ENCODE measurements at regions not wholly inside any gene's neighbourhood (a gene's known extent, or its start where the extent isn't known, plus 50 kb on each side); places are given as distances from the start of the nearest gene placed in this dataset.

DNA sequence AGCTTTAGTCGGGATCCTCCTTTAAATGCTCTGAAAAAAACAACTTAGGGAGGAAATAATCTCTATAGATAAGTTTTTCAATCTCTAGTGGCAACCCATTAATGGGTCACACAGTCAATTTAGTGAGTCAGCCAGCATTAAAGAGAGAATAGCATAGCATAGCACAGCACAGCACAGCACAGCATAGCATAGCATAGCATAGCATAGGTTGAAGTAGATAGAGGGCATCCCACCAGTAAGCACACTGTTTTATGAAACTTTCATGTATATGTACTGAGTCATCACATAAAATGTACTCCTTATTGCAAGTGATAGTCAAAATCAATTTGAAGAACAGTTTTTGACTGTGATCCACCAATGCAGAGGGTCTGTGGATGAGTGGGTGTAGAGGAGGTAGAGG is 522.9 kb downstream of the CCDC171 start:
- BruUV-seq (replicated peaks), result no TSS peak
- intact Hi-C loops (cut with micrococcal nuclease; ENCODE audit: unreplicated experiment), result no loop called here
- Mint-ChIP-seq H3K4me1 (ENCODE audit: low read depth, unreplicated experiment) (no peaks in the 10 kb centered on the region), H3K27ac (ENCODE audit: unreplicated experiment) (no peak overlapping the region), H3K27me3 (ENCODE audit: insufficient read depth, unreplicated experiment) (no peaks in the 10 kb centered on the region), H3K9me3 (ENCODE audit: unreplicated experiment) (no peaks in the 10 kb centered on the region), H3K4me3 (ENCODE audit: unreplicated experiment) (no peak overlapping the region), H3K36me3 (ENCODE audit: insufficient read depth, unreplicated experiment) (no peaks in the 10 kb centered on the region)
- ChIA-PET POLR2A (no interaction called here), CTCF (no interaction called here)
- H3K4me1 ChIP-seq, result no peaks in the 10 kb centered on the region
- H3K36me3 ChIP-seq (ENCODE audit: control insufficient read depth, insufficient read depth, low read length), result no peaks in the 10 kb centered on the region
- H3K27me3 ChIP-seq (replicated peaks; ENCODE audit: control insufficient read depth, insufficient read depth, low read length), result no peaks in the 10 kb centered on the region
- TF ChIP-seq, protein P1, sequence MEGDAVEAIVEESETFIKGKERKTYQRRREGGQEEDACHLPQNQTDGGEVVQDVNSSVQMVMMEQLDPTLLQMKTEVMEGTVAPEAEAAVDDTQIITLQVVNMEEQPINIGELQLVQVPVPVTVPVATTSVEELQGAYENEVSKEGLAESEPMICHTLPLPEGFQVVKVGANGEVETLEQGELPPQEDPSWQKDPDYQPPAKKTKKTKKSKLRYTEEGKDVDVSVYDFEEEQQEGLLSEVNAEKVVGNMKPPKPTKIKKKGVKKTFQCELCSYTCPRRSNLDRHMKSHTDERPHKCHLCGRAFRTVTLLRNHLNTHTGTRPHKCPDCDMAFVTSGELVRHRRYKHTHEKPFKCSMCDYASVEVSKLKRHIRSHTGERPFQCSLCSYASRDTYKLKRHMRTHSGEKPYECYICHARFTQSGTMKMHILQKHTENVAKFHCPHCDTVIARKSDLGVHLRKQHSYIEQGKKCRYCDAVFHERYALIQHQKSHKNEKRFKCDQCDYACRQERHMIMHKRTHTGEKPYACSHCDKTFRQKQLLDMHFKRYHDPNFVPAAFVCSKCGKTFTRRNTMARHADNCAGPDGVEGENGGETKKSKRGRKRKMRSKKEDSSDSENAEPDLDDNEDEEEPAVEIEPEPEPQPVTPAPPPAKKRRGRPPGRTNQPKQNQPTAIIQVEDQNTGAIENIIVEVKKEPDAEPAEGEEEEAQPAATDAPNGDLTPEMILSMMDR (IDR thresholded peaks at IDR 0.05; ENCODE audit: insufficient read depth in 1 of 2, low read depth in 1 of 2, low read length in 1 of 2, severe bottlenecking in 1 of 2, unreplicated experiment in 1 of 2), result no peak
- H3K4me3 ChIP-seq (ENCODE audit: low read depth, low read length), result no peak overlapping the region
- no peak for DNase-seq
- no peaks in the 10 kb centered on the region for H3K9me3 ChIP-seq

DNA sequence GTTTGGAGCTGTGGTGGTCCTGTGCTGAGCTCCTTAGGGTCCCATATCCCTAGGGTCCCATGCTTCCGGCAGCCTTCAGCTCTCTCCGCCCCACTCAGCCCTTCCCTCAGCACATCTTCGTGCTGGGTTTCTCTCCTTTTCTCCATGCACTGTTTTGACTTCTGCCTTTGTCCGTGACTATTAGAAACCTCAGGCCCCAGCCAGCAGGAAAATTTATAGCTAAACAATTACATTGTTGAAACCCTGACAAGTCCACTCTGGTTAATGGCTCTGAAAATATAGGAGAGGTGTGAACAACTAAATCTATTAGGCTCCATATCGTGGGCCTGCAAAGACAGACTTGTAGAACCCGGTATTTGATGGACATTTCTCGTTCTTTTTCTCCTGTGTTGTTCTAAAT is 523.7 kb downstream of the CCDC171 start:
- POLR2A ChIA-PET, result no interaction called here
- Histone ChIP-seq H3K9me3 (no peaks in the 10 kb centered on the region), H3K4me3 (ENCODE audit: low read depth, low read length) (no peak overlapping the region), H3K27me3 (replicated peaks; ENCODE audit: control insufficient read depth, insufficient read depth, low read length) (no peaks in the 10 kb centered on the region), H3K36me3 (ENCODE audit: control insufficient read depth, insufficient read depth, low read length) (no peaks in the 10 kb centered on the region), H3K4me1 (no peaks in the 10 kb centered on the region)
- no peaks in the 10 kb centered on the region for H3K27me3 Mint-ChIP-seq (ENCODE audit: insufficient read depth, unreplicated experiment)
- no peaks in the 10 kb centered on the region for H3K9me3 Mint-ChIP-seq (ENCODE audit: unreplicated experiment)
- no peak overlapping the region for H3K27ac Mint-ChIP-seq (ENCODE audit: unreplicated experiment)
- H3K4me1 Mint-ChIP-seq (ENCODE audit: low read depth, unreplicated experiment), result no peaks in the 10 kb centered on the region
- DNase-seq, result no peak
- intact Hi-C loops (cut with micrococcal nuclease; ENCODE audit: unreplicated experiment), result no loop called here
- no TSS peak for BruUV-seq (replicated peaks)
- TF ChIP-seq, protein P1 (IDR thresholded peaks at IDR 0.05; ENCODE audit: insufficient read depth in 1 of 2, low read depth in 1 of 2, low read length in 1 of 2, severe bottlenecking in 1 of 2, unreplicated experiment in 1 of 2), result no peak
- CTCF ChIA-PET, result no interaction called here
- H3K4me3 Mint-ChIP-seq (ENCODE audit: unreplicated experiment), result no peak overlapping the region
- H3K36me3 Mint-ChIP-seq (ENCODE audit: insufficient read depth, unreplicated experiment), result no peaks in the 10 kb centered on the region

DNA sequence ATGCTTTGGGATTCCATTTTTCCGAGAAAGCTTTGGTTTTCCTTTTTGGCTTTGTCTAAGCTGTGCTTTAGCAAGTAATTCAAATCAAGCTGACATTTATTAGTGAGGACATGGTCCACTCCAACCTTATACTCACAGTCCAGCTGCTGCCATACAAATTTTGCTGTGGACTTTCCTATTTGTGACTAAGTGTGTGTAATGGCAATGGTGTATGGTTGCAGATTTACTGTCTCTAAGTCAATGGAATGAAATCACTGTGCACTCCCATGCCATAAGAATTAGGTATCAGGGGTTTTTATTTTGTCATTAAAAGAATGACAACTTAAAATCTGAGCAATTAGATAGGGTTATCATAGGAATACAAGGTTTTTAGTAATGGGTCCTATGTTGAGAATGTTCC is 530.0 kb downstream of the CCDC171 start:
- DNase-seq, result no peak
- no peaks in the 10 kb centered on the region for H3K36me3 Mint-ChIP-seq (ENCODE audit: insufficient read depth, unreplicated experiment)
- peaks cover 3% of the 10 kb centered on the region for H3K27me3 Mint-ChIP-seq (ENCODE audit: insufficient read depth, unreplicated experiment)
- Histone ChIP-seq H3K4me3 (ENCODE audit: low read depth, low read length) (no peak overlapping the region), H3K27me3 (replicated peaks; ENCODE audit: control insufficient read depth, insufficient read depth, low read length) (no peaks in the 10 kb centered on the region), H3K4me1 (no peaks in the 10 kb centered on the region), H3K36me3 (ENCODE audit: control insufficient read depth, insufficient read depth, low read length) (no peaks in the 10 kb centered on the region), H3K9me3 (no peaks in the 10 kb centered on the region)
- BruUV-seq (replicated peaks), result no TSS peak
- POLR2A ChIA-PET, result no interaction called here
- no peaks in the 10 kb centered on the region for H3K4me1 Mint-ChIP-seq (ENCODE audit: low read depth, unreplicated experiment)
- H3K27ac Mint-ChIP-seq (ENCODE audit: unreplicated experiment), result no peak overlapping the region
- TF ChIP-seq, protein P1 (IDR thresholded peaks at IDR 0.05; ENCODE audit: insufficient read depth in 1 of 2, low read depth in 1 of 2, low read length in 1 of 2, severe bottlenecking in 1 of 2, unreplicated experiment in 1 of 2), result no peak
- H3K4me3 Mint-ChIP-seq (ENCODE audit: unreplicated experiment), result no peak overlapping the region
- peaks cover 15% of the 10 kb centered on the region for H3K9me3 Mint-ChIP-seq (ENCODE audit: unreplicated experiment)
- intact Hi-C loops (cut with micrococcal nuclease; ENCODE audit: unreplicated experiment), result no loop called here
- CTCF ChIA-PET, result no interaction called here

Measured in Caco-2 (cell line).